ENCODE measurements at regions not wholly inside any gene's neighbourhood (a gene's known extent, or its start where the extent isn't known, plus 50 kb on each side); places are given as distances from the start of the nearest gene placed in this dataset.

DNA sequence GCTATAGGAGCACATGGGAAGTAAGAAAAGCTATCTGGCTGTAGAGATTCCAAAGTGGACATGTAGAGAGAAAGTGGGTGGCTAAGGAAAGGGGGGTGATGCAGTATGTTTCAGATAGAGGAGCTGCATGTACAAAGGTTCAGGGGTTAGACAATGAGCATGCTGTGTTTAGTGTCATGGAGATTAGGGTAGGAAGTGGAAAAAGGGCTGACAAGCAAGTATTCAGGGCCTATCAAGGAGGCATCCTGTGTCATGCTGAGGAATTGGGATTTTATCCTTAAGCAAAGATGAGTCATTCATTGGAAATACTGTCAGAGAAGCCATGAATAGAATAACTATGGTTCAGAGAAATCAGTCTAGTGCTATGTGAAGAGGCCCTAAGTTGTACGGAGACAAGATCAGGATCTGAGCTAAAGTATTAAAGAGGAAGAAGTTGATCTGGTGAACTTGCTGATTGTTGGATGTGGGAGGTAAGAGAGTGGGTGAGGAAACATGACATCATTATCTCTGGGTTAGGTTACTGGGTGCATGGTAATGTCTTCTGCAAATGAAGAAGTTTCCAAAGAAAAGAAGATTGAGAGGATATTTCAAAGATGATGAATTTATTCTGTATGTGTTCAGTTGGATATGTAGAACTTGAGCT is 176.7 kb upstream of the GOLIM4 start:
- no peak for DNase-seq

DNA sequence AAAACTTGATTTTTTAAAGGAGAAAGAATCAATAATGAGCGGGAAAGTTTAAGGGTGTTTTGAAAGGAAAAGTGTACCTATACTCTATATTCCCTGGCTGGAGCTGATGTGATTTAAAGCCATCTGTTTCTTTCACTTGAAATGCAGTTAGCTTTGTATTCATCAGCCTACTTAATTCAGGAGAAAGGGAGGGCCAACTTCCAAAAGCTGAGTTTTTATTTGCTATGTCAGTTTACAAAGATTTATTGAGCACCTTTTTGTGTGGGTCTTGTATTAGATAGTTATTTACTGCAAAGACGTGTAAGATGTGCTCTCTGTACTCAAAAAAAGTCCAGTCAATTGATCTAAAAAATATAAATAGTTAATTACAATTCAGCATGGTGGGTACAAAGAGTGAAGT is 176.2 kb upstream of the GOLIM4 start:
- DNase-seq = no peak

DNA sequence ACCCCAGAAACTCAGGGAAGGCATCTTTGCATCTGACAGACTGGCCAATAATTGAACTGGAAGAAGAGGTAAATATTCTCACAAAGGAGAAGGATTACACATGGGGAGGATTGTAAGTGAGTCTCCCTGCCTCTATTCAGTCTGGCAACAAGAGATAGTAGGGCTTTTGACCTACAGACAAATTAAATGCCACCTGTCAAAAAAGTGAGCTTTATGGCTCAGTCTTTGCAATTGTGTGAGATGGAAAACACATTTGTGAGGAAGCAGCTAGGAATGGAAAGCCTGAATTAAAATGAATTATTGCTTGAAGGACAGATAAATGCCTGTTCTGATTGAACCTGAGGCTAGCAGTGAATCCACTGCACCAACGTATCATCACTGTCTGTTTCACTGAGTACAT is 173.3 kb upstream of the GOLIM4 start:
- DNase-seq = no peak

- DNase-seq = no peak
Measured at GRCh38 chr3:168267179-168267578, 171.5 kb upstream of the GOLIM4 start.

DNA sequence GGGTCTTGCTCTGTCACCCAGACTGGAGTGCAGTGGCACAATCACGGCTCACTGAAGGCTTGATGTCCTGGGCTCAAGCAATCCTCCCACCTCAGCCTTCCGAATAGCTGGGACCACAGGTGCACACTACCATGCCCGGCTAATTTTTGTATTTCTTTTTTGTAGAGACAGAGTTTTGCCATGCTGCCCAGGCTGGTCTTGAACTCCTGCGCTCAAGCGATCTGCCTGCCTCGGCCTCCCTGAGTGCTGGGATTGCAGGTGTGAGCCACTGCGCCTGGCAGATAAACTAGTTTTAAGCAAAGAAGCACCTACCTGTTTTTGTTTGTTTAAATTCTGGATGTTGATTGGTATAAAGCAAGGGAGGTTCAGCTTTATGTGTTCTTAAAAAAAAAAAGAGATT is 170.6 kb upstream of the GOLIM4 start:
- no peak for DNase-seq

DNA sequence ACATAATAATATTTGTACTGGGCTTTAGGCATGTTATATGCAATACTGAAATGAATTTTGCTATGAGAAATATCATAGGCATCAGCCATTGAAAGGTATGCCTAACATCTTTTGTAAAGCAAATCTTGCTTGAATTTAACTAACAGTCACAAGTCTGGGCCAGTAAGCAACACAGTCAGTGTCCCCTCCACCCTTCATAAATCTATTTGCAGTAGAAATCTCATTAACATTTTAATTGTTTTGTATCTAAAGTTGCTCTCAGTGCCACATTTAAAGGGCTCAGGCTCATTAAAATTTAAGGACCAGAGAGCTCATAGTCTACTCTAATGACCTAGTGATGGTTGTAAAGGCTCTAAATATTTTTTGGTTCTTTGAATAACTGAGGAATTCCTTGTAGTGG is 167.2 kb upstream of the GOLIM4 start:
- DNase-seq = no peak

DNA sequence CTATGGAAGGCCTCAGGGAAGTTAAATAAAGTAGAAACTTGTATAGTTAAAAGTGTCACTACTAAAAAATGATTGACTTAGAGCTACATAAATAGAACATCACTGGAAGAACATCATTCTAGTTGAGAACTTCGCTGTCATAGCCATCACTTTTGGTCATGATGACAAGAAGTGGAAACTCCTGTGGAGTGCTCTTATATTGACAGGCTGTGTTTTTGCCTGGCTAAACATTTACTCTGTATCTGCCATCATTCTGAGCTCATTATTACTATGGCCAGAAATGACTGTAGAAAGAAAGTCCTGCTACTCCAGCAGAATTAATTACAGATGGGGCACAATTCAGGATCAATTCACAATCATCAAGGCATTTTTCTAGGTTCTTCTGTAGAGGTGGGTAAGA is 165.1 kb upstream of the GOLIM4 start:
- no peak for DNase-seq

DNA sequence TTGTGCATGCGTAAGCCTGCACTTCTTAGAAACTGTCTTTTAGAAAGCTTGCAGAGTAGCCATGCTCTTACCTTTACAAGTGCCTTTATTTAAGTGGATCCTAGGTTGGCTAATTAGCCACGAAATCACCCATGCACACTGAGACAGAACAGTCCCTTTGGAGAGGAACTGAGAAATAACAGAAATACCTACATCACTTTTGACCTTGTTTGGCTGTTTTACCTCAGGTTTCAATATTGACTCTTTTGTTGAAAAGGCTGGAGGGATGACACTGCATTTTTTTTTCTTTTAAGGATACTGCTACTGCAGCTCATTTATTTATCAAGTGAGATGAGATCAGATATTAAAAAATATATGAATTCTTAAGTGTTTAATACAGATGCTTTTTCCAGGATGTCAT is 155.6 kb upstream of the GOLIM4 start:
- no peak for DNase-seq

DNA sequence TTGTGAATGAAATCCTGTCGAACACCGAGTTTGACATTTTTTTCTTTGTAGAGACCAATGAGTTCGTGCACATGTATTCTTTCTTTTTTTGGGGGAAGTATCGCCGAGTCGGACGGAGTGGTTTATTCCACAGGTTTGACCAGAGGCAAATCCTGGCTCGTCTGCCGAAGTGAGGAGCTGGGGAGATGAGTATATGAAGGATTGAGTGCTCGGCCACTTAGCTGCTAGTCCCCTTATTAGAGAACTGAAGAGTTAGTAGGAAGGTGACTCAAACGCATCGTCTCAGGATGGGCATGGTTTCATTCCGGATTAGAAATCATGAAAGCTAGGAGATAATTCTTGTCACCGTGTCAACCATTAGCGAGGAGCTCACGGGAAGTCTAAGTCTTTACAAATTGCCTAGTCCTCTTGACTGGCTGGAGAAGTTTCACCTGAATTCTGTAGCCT is 154.7 kb upstream of the GOLIM4 start:
- DNase-seq = no peak

DNA sequence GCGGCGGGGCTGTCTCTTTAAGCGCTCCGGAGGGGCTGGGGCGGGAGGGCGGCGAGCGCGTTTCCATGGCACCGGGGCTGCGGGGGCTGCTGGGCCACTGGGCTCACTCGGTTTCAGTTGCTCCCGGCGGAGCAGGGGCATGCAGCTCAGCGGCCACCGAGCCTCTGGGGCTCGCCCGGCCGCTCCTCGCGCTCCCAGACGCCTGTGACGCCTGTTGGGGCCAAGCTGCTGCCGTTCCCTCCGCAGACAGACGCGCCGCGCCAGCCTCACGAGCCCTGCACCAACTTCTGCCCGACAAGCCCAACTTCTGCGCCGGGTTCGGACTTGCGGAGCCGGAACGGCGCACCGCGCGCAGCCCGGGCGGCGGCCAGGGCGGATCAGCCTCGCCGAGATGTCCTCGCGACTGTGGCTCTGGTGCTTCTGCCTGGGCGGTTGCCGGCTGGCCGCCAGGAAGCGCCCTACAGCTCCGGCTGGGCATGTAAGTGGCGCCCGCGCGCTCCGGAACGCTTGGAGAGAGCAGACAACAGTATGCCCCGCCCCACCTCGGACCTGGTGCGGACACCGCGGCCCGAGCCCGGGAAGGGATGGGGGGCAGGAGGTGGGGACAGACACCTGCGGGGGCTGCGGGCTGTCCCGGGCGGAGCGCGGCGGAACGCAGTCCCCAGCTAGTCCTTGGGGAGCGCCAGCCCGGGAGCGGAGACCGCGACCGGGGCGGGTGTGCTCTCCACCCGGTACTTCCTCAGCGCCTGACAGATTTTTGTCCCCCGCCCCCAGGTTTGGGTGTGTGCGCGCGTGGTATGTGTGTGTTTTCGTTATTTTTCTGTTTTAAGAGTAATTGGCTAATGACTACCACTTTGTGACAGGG is 154.1 kb upstream of the GOLIM4 start:
- peak; percentile 44 to 82 for DNase-seq

GRCh38 chr3:168249205-168249549 is 153.5 kb upstream of the GOLIM4 start:
- peak; percentile 43 to 65 for DNase-seq

DNA sequence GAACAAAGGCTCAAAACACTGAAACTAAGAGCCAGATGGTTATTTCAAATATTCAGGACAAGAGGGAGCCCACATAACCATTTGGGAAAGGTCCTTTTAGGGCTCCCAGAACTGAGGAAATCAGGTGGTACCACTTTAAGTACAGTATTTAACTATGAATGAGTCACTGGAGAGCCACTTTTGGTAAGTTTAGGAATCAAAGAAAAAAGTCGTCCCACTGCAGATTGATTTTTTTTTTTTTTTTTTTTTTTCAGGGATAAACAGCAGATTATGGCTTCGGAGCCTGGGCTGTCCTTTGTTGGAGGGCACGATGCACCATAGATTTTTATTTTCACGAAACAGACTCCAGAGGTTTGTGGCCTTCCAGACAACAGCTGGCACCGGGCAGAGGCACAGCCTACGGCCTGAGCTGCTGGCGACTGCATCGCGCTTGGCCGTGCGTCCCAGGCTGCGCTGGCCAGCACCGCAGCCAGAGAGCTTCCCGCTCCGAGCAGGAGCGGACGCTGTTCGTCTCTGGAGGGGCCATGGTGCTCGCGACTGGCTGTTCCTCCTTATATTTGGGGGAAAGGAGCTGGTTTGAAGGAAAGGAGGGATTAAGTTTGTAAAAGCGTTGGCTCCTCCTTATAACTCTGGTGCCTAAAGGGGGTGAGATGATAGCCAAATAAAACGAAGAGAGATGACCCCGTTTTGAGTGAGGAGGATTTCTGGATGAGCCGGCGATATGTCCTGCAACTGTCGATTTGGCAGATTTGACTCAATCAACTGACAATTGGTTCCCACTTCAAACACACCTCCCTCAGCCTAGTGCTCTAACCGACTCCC is 152.9 kb upstream of the GOLIM4 start:
- DNase-seq = peak in 1 of 2 experiments; percentile 65

- DNase-seq = no peak
Measured at GRCh38 chr3:168241156-168241555, 145.4 kb upstream of the GOLIM4 start.

DNA sequence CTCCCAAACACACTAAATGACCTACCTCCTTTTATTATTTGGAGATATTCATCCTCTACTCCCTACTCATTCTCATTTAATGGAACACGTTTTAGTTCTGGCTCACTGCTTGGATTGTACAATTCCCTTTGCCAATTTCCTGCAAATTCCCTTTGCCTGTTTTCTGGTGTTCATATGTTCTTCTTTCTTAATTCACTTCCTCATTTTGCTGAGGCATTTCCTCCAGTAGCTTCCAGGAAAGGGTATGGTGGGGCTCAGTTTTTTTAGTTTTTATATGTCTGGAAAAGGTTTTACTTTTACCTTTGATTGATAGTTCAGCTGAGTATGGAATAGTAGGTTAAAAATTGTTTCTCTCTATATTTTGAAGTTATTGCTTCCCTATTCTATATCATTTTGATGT is 143.6 kb upstream of the GOLIM4 start:
- DNase-seq = no peak

- DNase-seq = no peak
Measured at GRCh38 chr3:168233001-168233400, 137.3 kb upstream of the GOLIM4 start.

- DNase-seq = no peak
Measured at GRCh38 chr3:168223085-168223484, 127.4 kb upstream of the GOLIM4 start.

DNA sequence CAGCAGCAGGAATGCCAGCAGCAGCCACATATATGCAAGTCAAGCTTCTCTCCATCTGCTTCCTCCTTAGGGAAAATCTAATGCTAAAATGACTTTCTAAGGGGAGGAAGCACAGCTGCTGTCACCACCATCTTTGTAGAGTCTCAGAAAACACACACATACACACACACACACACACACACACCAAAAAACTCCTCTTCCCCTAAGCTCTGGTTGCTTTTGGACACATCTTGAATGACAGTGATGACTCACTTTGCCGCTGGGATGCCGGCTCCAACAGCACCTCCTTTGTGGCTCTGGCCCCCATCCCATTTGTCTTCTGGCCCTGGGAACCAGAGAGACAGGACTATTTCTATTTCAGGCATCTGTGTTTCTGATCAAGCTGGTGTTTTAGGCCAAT is 124.8 kb upstream of the GOLIM4 start:
- no peak for DNase-seq

- DNase-seq = no peak
Measured at GRCh38 chr3:168219530-168219929, 123.8 kb upstream of the GOLIM4 start.

GRCh38 chr3:168218600-168218999 is 122.9 kb upstream of the GOLIM4 start:
- DNase-seq = no peak

DNA sequence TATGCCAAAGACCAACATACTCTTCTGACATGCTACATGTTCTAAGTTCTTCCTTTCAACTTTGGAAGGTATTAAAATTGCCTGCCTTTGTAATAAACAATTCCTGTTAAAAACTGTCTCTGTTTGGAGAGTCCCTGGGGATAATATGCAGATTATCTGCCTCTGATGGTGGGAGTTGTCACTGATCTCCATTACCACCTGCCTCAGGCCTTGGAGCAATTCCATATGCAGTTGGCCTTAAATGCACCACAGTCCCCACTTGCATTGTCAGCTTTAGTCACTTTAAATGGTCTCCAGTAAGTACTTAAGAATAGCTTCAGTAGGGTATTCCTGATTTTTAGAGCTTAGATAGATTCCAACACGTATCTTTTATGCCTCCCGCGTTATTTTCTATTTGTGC is 121.1 kb upstream of the GOLIM4 start:
- DNase-seq = no peak

- no peak for DNase-seq
Measured at GRCh38 chr3:168213920-168214319, 118.2 kb upstream of the GOLIM4 start.

GRCh38 chr3:168212664-168213285 is 117.1 kb upstream of the GOLIM4 start:
- no peak for DNase-seq

DNA sequence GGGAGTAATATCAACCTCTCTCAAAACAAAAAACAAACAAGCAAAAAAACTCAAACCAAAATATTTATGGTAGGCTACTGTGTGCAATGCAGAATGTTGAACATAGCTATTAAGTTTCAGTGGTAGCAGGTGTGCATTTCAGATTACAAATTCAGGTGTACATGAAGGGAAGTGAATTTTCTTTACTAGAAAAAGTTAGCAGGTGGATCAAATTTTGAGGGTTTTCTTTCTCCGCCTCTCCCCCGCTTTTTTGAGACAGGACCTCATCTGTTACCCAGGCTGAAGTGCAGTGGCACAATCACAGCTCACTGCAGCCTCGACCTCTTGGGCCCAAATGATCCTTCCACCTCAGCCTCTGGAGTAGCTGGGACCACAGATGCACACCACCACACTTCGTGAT is 109.7 kb upstream of the GOLIM4 start:
- no peak for DNase-seq

Measured in SW 1271 (cell line).